ENCODE measurements at regions not wholly inside any gene's neighbourhood (a gene's known extent, or its start where the extent isn't known, plus 50 kb on each side); places are given as distances from the start of the nearest gene placed in this dataset.

DNA sequence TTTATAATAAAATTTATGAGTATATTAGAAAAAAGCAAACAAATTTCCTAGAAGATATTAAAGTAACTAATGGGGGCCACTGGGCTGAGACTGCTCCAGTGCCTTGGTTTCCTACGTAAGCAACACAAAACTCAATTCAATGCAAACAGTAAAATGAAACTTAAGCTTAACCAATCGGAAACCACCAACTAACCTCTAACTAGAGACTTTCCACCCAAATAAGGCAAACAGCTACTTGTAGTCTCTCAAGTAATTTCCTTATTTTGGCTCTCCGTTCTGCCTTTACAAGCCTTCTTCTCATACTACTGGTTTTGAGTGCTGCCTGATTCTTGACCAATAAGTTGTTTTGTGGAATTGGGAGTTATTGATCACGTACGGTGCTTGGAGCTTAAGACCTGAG is 167.3 kb upstream of the VEGFC start:
- TF ChIP-seq, protein P1, sequence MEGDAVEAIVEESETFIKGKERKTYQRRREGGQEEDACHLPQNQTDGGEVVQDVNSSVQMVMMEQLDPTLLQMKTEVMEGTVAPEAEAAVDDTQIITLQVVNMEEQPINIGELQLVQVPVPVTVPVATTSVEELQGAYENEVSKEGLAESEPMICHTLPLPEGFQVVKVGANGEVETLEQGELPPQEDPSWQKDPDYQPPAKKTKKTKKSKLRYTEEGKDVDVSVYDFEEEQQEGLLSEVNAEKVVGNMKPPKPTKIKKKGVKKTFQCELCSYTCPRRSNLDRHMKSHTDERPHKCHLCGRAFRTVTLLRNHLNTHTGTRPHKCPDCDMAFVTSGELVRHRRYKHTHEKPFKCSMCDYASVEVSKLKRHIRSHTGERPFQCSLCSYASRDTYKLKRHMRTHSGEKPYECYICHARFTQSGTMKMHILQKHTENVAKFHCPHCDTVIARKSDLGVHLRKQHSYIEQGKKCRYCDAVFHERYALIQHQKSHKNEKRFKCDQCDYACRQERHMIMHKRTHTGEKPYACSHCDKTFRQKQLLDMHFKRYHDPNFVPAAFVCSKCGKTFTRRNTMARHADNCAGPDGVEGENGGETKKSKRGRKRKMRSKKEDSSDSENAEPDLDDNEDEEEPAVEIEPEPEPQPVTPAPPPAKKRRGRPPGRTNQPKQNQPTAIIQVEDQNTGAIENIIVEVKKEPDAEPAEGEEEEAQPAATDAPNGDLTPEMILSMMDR (conservative IDR thresholded peaks at IDR 0.05; ENCODE audit: low read length): no peak
- TF ChIP-seq EZH2phosphoT487 (IDR thresholded peaks at IDR 0.05; ENCODE audit: borderline replicate concordance): no peak

Data from Loucy (cell line).